ENCODE measurements at regions not wholly inside any gene's neighbourhood (a gene's known extent, or its start where the extent isn't known, plus 50 kb on each side); places are given as distances from the start of the nearest gene placed in this dataset.

GRCh38 chr2:54385271-54385670, 70.9 kb upstream of the SPTBN1 start:
- H3K9me3 ChIP-seq: no peaks in the 10 kb centered on the region
- no peak overlapping the region for H3K4me3 ChIP-seq
- DNase-seq: no peak
- no peak overlapping the region for H3K27ac ChIP-seq
- no peaks in the 10 kb centered on the region for H3K36me3 ChIP-seq
- H3K27me3 ChIP-seq: no peaks in the 10 kb centered on the region
- intact Hi-C loops (cut with DNase I; ENCODE audit: low total_unique reads): no loop called here
- no peak for TF ChIP-seq CTCF (IDR thresholded peaks at IDR 0.05)
- H3K4me1 ChIP-seq: peaks cover 0 to 17% (median 12%) of the 10 kb centered on the region in 4 donors

- no peak for TF ChIP-seq CTCF (IDR thresholded peaks at IDR 0.05)
- intact Hi-C loops (cut with DNase I; ENCODE audit: low total_unique reads): no loop called here
- Histone ChIP-seq H3K4me1 (peaks cover 0 to 17% (median 12%) of the 10 kb centered on the region in 4 donors), H3K27me3 (no peaks in the 10 kb centered on the region), H3K4me3 (no peak overlapping the region), H3K36me3 (no peaks in the 10 kb centered on the region), H3K9me3 (no peaks in the 10 kb centered on the region), H3K27ac (no peak overlapping the region)
- DNase-seq: no peak
Observed at GRCh38 chr2:54386585-54386984, 69.5 kb upstream of the SPTBN1 start.

GRCh38 chr2:54387059-54387991, 68.8 kb upstream of the SPTBN1 start:
- peak in 1 of 2 experiments; percentile 31 for TF ChIP-seq CTCF (IDR thresholded peaks at IDR 0.05)
- Histone ChIP-seq H3K36me3 (no peaks in the 10 kb centered on the region), H3K4me3 (no peak overlapping the region), H3K27me3 (no peaks in the 10 kb centered on the region), H3K4me1 (peaks cover 0 to 17% (median 12%) of the 10 kb centered on the region in 4 donors), H3K9me3 (no peaks in the 10 kb centered on the region), H3K27ac (peak overlapping the region in 1 of 2 donors; percentile 20)
- peak in 1 of 2 donors; percentile 44 for DNase-seq
- intact Hi-C loops (cut with DNase I; ENCODE audit: low total_unique reads): no loop called here

- peaks cover 0 to 17% (median 12%) of the 10 kb centered on the region in 4 donors for H3K4me1 ChIP-seq
- intact Hi-C loops (cut with DNase I; ENCODE audit: low total_unique reads): no loop called here
- no peaks in the 10 kb centered on the region for H3K9me3 ChIP-seq
- DNase-seq: no peak
- no peak overlapping the region for H3K4me3 ChIP-seq
- no peaks in the 10 kb centered on the region for H3K27me3 ChIP-seq
- H3K36me3 ChIP-seq: no peaks in the 10 kb centered on the region
- TF ChIP-seq CTCF (IDR thresholded peaks at IDR 0.05): no peak
- peak overlapping the region in 1 of 2 donors; percentile 20 for H3K27ac ChIP-seq
Observed at GRCh38 chr2:54388076-54388475, 68.1 kb upstream of the SPTBN1 start.

GRCh38 chr2:54392555-54393324, 63.4 kb upstream of the SPTBN1 start:
- intact Hi-C loops (cut with DNase I; ENCODE audit: low total_unique reads): no loop called here
- TF ChIP-seq CTCF (IDR thresholded peaks at IDR 0.05): no peak

More at GRCh38 chr2:54392555-54393324, 63.4 kb upstream of the SPTBN1 start:
- Histone ChIP-seq H3K36me3 (no peaks in the 10 kb centered on the region), H3K4me1 (peaks cover 0 to 4% (median 4%) of the 10 kb centered on the region in 4 donors), H3K27me3 (no peaks in the 10 kb centered on the region), H3K27ac (no peak overlapping the region), H3K9me3 (no peaks in the 10 kb centered on the region), H3K4me3 (no peak overlapping the region)
- no peak for DNase-seq
